ENCODE measurements at regions not wholly inside any gene's neighbourhood (a gene's known extent, or its start where the extent isn't known, plus 50 kb on each side); places are given as distances from the start of the nearest gene placed in this dataset.

- no peak for DNase-seq
- H3K9me2 ChIP-seq (replicated peaks; ENCODE audit: low read length): no peaks in the 10 kb centered on the region
Observed at GRCh38 chr4:104294811-104295210, 199.9 kb downstream of the CXXC4 start.

GRCh38 chr4:104286867-104287266, 207.8 kb downstream of the CXXC4 start:
- no peaks in the 10 kb centered on the region for H4K20me1 ChIP-seq (ENCODE audit: low read length)
- intact Hi-C loops (cut with micrococcal nuclease): no loop called here
- no peak overlapping the region for H2AFZ ChIP-seq (ENCODE audit: low read length)
- H3K9me3 ChIP-seq (ENCODE audit: low read length): no peaks in the 10 kb centered on the region
- no peaks in the 10 kb centered on the region for H3K27me3 ChIP-seq (ENCODE audit: low read length)
- TF ChIP-seq EZH2 (IDR thresholded peaks at IDR 0.05; ENCODE audit: low read length, unreplicated experiment) (no peak), EZH2phosphoT487 (IDR thresholded peaks at IDR 0.05; ENCODE audit: borderline replicate concordance, low read length) (no peak), CTCF (conservative IDR thresholded peaks at IDR 0.05; ENCODE audit: low read depth, low read length) (no peak)
- no peaks in the 10 kb centered on the region for H3F3A ChIP-seq (ENCODE audit: low read length, unreplicated experiment)
- no peaks in the 10 kb centered on the region for H3K4me1 ChIP-seq (ENCODE audit: insufficient read depth, low read length)
- ChIA-PET CTCF (no interaction called here), POLR2A (ENCODE audit: unreplicated experiment) (no interaction called here)
- H3K36me3 ChIP-seq (ENCODE audit: low read depth, low read length): no peaks in the 10 kb centered on the region
- H3K4me2 ChIP-seq (ENCODE audit: low read length): no peak overlapping the region
- no peak overlapping the region for H3K4me3 ChIP-seq (ENCODE audit: low read length)
- H3K9ac ChIP-seq (ENCODE audit: low read length): no peak overlapping the region
- H3K27ac ChIP-seq (ENCODE audit: low read length): no peak overlapping the region
- no TSS peak for BruUV-seq (replicated peaks)
- H3K79me2 ChIP-seq (ENCODE audit: low read length): no peaks in the 10 kb centered on the region
- no peak for DNase-seq
- H3K9me2 ChIP-seq (replicated peaks; ENCODE audit: low read length): no peaks in the 10 kb centered on the region
- no peak for ATAC-seq

More at GRCh38 chr4:104294811-104295210, 199.9 kb downstream of the CXXC4 start:
- Histone ChIP-seq H3K9ac (ENCODE audit: low read length) (no peak overlapping the region), H3K36me3 (ENCODE audit: low read depth, low read length) (no peaks in the 10 kb centered on the region), H3F3A (ENCODE audit: low read length, unreplicated experiment) (no peaks in the 10 kb centered on the region), H3K4me2 (ENCODE audit: low read length) (no peak overlapping the region), H3K79me2 (ENCODE audit: low read length) (no peaks in the 10 kb centered on the region), H3K9me3 (ENCODE audit: low read length) (no peaks in the 10 kb centered on the region), H4K20me1 (ENCODE audit: low read length) (no peaks in the 10 kb centered on the region), H3K4me1 (ENCODE audit: insufficient read depth, low read length) (no peaks in the 10 kb centered on the region), H2AFZ (ENCODE audit: low read length) (no peak overlapping the region), H3K27me3 (ENCODE audit: low read length) (no peaks in the 10 kb centered on the region), H3K4me3 (ENCODE audit: low read length) (no peak overlapping the region), H3K27ac (ENCODE audit: low read length) (no peak overlapping the region)
- BruUV-seq (replicated peaks): no TSS peak
- TF ChIP-seq CTCF (conservative IDR thresholded peaks at IDR 0.05; ENCODE audit: low read depth, low read length): no peak
- no peak for TF ChIP-seq EZH2 (IDR thresholded peaks at IDR 0.05; ENCODE audit: low read length, unreplicated experiment)
- TF ChIP-seq EZH2phosphoT487 (IDR thresholded peaks at IDR 0.05; ENCODE audit: borderline replicate concordance, low read length): no peak
- intact Hi-C loops (cut with micrococcal nuclease): no loop called here
- CTCF ChIA-PET: no interaction called here
- POLR2A ChIA-PET (ENCODE audit: unreplicated experiment): no interaction called here
- no peak for ATAC-seq

GRCh38 chr4:104283303-104283702, 211.4 kb downstream of the CXXC4 start:
- Histone ChIP-seq H3K9ac (ENCODE audit: low read length) (no peak overlapping the region), H3K27ac (ENCODE audit: low read length) (no peak overlapping the region), H3K27me3 (ENCODE audit: low read length) (0 out of 2 replicates have a peak, but pooled peaks cover 7% of the 10 kb centered on the region), H3K9me3 (ENCODE audit: low read length) (no peaks in the 10 kb centered on the region), H4K20me1 (ENCODE audit: low read length) (no peaks in the 10 kb centered on the region), H3K4me1 (ENCODE audit: insufficient read depth, low read length) (no peaks in the 10 kb centered on the region), H3K36me3 (ENCODE audit: low read depth, low read length) (no peaks in the 10 kb centered on the region), H3K9me2 (replicated peaks; ENCODE audit: low read length) (no peaks in the 10 kb centered on the region), H3K79me2 (ENCODE audit: low read length) (no peaks in the 10 kb centered on the region), H3K4me3 (ENCODE audit: low read length) (no peak overlapping the region), H3K4me2 (ENCODE audit: low read length) (no peak overlapping the region), H2AFZ (ENCODE audit: low read length) (no peak overlapping the region), H3F3A (ENCODE audit: low read length, unreplicated experiment) (no peaks in the 10 kb centered on the region)
- intact Hi-C loops (cut with micrococcal nuclease): no loop called here
- ATAC-seq: no peak
- CTCF ChIA-PET: no interaction called here
- no TSS peak for BruUV-seq (replicated peaks)
- POLR2A ChIA-PET (ENCODE audit: unreplicated experiment): interaction anchor here (0.5 kb wide), 1 partner anchor 1455 kb away, joined by 3 read pairs; no protein-coding TSS in a partner anchor
- DNase-seq: no peak
- TF ChIP-seq EZH2 (IDR thresholded peaks at IDR 0.05; ENCODE audit: low read length, unreplicated experiment): no peak
- no peak for TF ChIP-seq CTCF (conservative IDR thresholded peaks at IDR 0.05; ENCODE audit: low read depth, low read length)
- no peak for TF ChIP-seq EZH2phosphoT487 (IDR thresholded peaks at IDR 0.05; ENCODE audit: borderline replicate concordance, low read length)

All from PC-3 (cell line).